Panc1 (cell line): ENCODE measurements at regions not wholly inside any gene's neighbourhood (a gene's known extent, or its start where the extent isn't known, plus 50 kb on each side); places are given as distances from the start of the nearest gene placed in this dataset.

Source experiments
- ATAC-seq: fragments of 200-7000 bp; cut with Tn5 transposase; 2 replicates; pipeline ENCODE4 v1.9.1; 2020; ENCODE audit warnings: mild to moderate bottlenecking, moderate library complexity
- BruUV-seq: library from RNA; stranded (reverse); fragments of 400-500 nt; replicated peaks from 2 replicates; lab custom pipeline; 2021; lab: Mats Ljungman, UMichigan
- CTCF ChIA-PET: fragments of 300-600 bp; sonication (Branson Sonifier 250); formaldehyde crosslinking; loops from one replicate; lab custom pipeline; 2022; ENCODE audit warnings: antibody characterized with exemption; lab: Charles Lee
- POLR2A ChIA-PET: fragments of 300-600 bp; sonication (Branson Sonifier 250); formaldehyde crosslinking; loops from one replicate; lab custom pipeline; 2022; ENCODE audit warnings: antibody characterized with exemption; lab: Charles Lee
- DNase-seq: peaks from one replicate; pipeline ENCODE4 v3.0.0-alpha.2; 2010; ENCODE audit warnings: low read depth, low spot score
- H3K27ac ChIP-seq: 2 replicates; pipeline ENCODE4 v1.5.1; 2011; ENCODE audit warnings: mild to moderate bottlenecking, low read length, inconsistent platforms
- H3K27me3 ChIP-seq: fragments of 200-500 bp; sonication (Bioruptor generic); 2 replicates; pipeline ENCODE4 v1.6.0; 2014; ENCODE audit warnings: low read length, inconsistent platforms; ENCODE audit not compliant: control insufficient read depth, insufficient read depth
- H3K36me3 ChIP-seq: fragments of 200-500 bp; sonication (Bioruptor generic); 2 replicates; pipeline ENCODE4 v1.5.1; 2014; ENCODE audit warnings: inconsistent platforms, mild to moderate bottlenecking, low read length, moderate library complexity; ENCODE audit not compliant: control insufficient read depth, insufficient read depth
- H3K4me1 ChIP-seq: 2 replicates; pipeline ENCODE4 v1.5.1; 2011; ENCODE audit warnings: inconsistent platforms, mild to moderate bottlenecking, low read length, moderate library complexity; ENCODE audit not compliant: control insufficient read depth, insufficient read depth
- H3K4me3 ChIP-seq, 2 experiments: 2 replicates each; pipeline ENCODE4 v1.5.1; 2011 to 2012; ENCODE audit warnings: low read depth in 2 of 2, low read length in 2 of 2, mild to moderate bottlenecking in 2 of 2, inconsistent platforms in 1 of 2, moderate library complexity in 1 of 2
- H3K9me3 ChIP-seq: fragments of 200-500 bp; sonication (Bioruptor generic); 2 replicates; pipeline ENCODE4 v1.5.1; 2014; ENCODE audit warnings: low read depth, mild to moderate bottlenecking, inconsistent platforms, low read length, moderate library complexity; ENCODE audit not compliant: control insufficient read depth, insufficient read depth
- CTCF ChIP-seq: fragments of 450-650 bp; IDR thresholded peaks from 2 replicates; pipeline ENCODE4 v1.5.1; 2017; ENCODE audit warnings: mild to moderate bottlenecking
- POLR2AphosphoS5 ChIP-seq: IDR thresholded peaks from 2 replicates; pipeline ENCODE4 v1.6.1; 2012; ENCODE audit warnings: mild to moderate bottlenecking, low read depth, low read length, moderate library complexity
- REST ChIP-seq, 2 experiments: IDR thresholded peaks; 2 replicates each; pipeline ENCODE4 v1.6.1; 2011 to 2012; ENCODE audit warnings: low read depth in 2 of 2, control low read depth in 1 of 2, low read length in 1 of 2, mild to moderate bottlenecking in 1 of 2, moderate library complexity in 1 of 2; ENCODE audit not compliant: insufficient read depth in 1 of 2
- SIN3A ChIP-seq: IDR thresholded peaks from 2 replicates; pipeline ENCODE4 v1.6.1; 2012; ENCODE audit warnings: low read depth, mild to moderate bottlenecking, low read length, moderate library complexity, borderline replicate concordance; ENCODE audit not compliant: insufficient read depth
- TCF7L2 ChIP-seq: IDR thresholded peaks from 2 replicates; pipeline ENCODE4 v1.6.1; 2011; ENCODE audit warnings: mild to moderate bottlenecking, low read depth, low read length, inconsistent platforms
- in situ Hi-C: cut with HindIII; loops from 2 replicates; pipeline ENCODE4 v1.10.0; 2016; ENCODE audit warnings: low sequenced_read_pairs, low pct_unique_long_range_greater_than_20kb
- intact Hi-C: fragments of 100-400 bp; cut with micrococcal nuclease; formaldehyde crosslinking; loops from one replicate; pipeline ENCODE4 v1.10.0; 2022; ENCODE audit not compliant: unreplicated experiment

- DNase-seq (no peak), ATAC-seq (no peak)
- Histone ChIP-seq H3K36me3 (no peaks in the 10 kb centered on the region), H3K4me1 (no peaks in the 10 kb centered on the region), H3K27me3 (no peaks in the 10 kb centered on the region), H3K27ac (no peak overlapping the region), H3K4me3 (no peak overlapping the region), H3K9me3 (no peaks in the 10 kb centered on the region)
- intact Hi-C loops (no loop called here), in situ Hi-C loops (no loop called here)
- no peak for TF ChIP-seq SIN3A
- POLR2A ChIA-PET, result no interaction called here
- no TSS peak for BruUV-seq
- CTCF ChIA-PET, result no interaction called here
Observed at GRCh38 chr2:183283209-183283608, 159.0 kb downstream of the NUP35 start.

- ChIA-PET POLR2A (no interaction called here), CTCF (interaction anchor here (0.6 kb wide), 1 partner anchor 11 kb away, joined by 3 read pairs; no protein-coding TSS in a partner anchor)
- Histone ChIP-seq H3K9me3 (no peaks in the 10 kb centered on the region), H3K27ac (no peak overlapping the region), H3K36me3 (no peaks in the 10 kb centered on the region), H3K27me3 (no peaks in the 10 kb centered on the region), H3K4me3 (no peak overlapping the region), H3K4me1 (no peaks in the 10 kb centered on the region)
- BruUV-seq, result no TSS peak
- no peak for TF ChIP-seq TCF7L2
- no peak for TF ChIP-seq CTCF
- TF ChIP-seq SIN3A, result no peak
- TF ChIP-seq REST (IDR thresholded peaks at IDR 0.05; ENCODE audit: insufficient read depth in 1 of 2, low read depth in 2 of 2, low read length in 1 of 2), result no peak
- TF ChIP-seq POLR2AphosphoS5, result no peak
- DNase-seq (no peak), ATAC-seq (no peak)
- intact Hi-C loops, result no loop called here
- in situ Hi-C loops, result no loop called here
Observed at GRCh38 chr2:183284606-183285005, 160.4 kb downstream of the NUP35 start.

- intact Hi-C loops (no loop called here), in situ Hi-C loops (no loop called here)
- Histone ChIP-seq H3K4me3 (no peak overlapping the region), H3K27ac (no peak overlapping the region), H3K9me3 (no peaks in the 10 kb centered on the region), H3K4me1 (no peaks in the 10 kb centered on the region), H3K27me3 (no peaks in the 10 kb centered on the region), H3K36me3 (no peaks in the 10 kb centered on the region)
- TF ChIP-seq REST (IDR thresholded peaks at IDR 0.05; ENCODE audit: insufficient read depth in 1 of 2, low read depth in 2 of 2, low read length in 1 of 2) (no peak), POLR2AphosphoS5 (no peak), TCF7L2 (no peak), SIN3A (no peak)
- ChIA-PET CTCF (no interaction called here), POLR2A (no interaction called here)
- no TSS peak for BruUV-seq
- no peak for DNase-seq
- ATAC-seq, result no peak
Observed at GRCh38 chr2:183291436-183291835, 167.2 kb downstream of the NUP35 start.
